Fibroblast of skin of abdomen (primary cell): ENCODE measurements at regions not wholly inside any gene's neighbourhood (a gene's known extent, or its start where the extent isn't known, plus 50 kb on each side); places are given as distances from the start of the nearest gene placed in this dataset.

Source experiments
- DNase-seq: peaks from one replicate; pipeline ENCODE4 v3.0.0-alpha.2; 2013

DNA sequence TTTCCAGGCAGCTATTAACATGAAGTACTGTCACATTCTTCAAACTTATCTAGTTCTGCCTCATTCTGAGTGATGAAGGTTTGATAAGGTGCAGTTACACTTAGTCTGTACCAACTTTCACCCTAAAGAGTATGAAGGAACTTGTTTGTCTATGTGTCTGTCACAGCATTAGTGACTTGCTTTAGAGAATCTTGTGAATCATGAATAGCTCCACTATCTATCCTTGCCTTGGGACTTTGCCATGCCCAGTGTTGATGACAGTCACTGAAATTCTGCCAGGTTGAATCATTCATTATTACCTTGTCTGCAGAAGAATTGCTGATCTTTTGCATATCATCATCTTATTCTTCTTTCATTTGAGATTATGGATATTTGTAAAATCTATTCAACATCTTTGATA lies 50.9 kb upstream of the A1CF start:
- no peak for DNase-seq

DNA sequence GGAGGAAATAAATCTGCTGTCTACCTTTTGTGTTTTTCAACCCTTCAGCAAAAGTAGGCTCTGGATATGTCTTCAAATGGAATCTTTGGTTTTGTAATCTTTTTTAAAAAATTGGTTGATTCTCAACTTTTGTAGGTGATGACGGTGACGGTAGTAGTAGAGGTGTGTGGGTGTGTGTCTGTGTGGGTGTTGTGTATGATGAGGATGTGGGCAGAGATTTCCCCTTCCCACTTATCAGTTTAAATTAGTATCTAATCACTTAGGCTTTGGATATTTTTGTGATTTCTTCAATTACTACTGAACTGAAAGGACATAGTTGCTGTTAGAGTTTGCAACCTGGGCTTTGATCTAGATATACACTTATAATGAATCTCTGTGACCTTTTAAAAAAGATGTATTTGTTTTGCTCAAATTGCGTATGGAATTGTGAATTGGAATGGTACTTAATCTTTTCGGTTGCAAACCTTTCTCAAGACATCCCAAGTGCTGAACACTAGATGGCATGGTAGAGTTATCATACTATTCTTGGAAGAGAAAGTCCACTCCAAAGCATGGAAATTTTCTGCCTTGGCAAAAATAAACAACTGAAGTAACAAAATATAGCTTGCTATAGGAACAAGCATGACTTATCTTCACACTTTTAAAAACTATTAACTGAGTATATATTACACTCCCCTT lies 51.9 kb upstream of the A1CF start:
- peak; percentile 37 for DNase-seq

DNA sequence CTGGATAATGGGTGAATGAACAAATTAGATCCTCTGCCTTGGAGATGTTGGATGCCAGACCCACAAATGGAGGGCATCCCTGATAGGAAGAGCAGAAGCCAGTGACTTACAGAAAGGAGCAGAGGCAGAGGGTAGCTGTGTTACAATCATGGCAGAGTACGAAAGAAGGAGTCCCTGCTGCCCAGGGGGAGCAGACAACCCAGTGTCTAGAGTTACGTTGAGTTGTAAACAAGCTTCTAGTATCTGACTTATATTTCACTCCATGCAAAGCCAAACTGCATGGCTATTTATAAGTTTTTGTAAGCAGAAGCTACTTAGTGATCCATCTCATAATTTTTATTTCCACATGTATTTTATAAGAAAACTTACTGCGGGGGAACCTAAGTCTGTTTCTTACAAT lies 56.2 kb upstream of the A1CF start:
- no peak for DNase-seq

- DNase-seq: peak; percentile 59
Measured at GRCh38 chr10:50946991-50947781, 61.8 kb upstream of the A1CF start.

DNA sequence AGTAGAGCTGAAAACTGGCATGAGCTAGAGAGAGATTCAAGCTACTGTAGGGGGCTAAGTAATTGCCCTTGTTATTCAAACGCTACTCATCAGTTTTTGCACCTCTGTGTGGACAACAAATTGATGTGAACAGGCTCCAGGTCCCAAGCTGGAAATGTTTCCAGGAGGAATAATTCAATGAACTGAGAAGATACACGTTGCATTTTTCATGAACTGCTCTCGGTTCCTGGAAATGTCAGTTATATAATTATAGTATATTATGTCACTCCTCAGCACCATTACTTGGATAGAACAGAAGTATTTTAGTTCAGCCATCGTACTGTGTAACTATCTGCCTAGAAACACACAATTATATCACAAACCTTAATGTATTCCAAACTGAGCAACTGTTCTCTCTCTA lies 65.9 kb upstream of the A1CF start:
- no peak for DNase-seq

DNA sequence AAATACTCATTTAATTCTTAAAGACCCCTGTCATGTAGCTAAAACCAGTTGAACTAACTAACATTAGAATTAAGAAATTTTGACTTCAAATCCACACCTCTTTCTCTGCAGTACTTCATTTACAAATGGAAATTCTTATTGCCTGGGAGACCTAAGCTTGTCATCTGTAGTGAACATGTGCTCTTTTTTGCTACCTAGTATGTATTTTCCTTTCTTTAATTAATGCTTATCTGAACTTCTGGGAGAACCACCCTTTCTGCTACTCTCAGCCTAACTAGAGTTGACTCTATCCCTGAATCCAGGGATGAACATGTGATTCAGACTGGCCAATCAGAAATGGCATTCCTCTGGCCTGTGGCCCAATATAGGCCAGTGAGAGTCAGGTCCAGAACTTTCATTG lies 75.9 kb upstream of the A1CF start:
- no peak for DNase-seq

- DNase-seq: no peak
Measured at GRCh38 chr10:50963063-50963462, 77.6 kb upstream of the A1CF start.

DNA sequence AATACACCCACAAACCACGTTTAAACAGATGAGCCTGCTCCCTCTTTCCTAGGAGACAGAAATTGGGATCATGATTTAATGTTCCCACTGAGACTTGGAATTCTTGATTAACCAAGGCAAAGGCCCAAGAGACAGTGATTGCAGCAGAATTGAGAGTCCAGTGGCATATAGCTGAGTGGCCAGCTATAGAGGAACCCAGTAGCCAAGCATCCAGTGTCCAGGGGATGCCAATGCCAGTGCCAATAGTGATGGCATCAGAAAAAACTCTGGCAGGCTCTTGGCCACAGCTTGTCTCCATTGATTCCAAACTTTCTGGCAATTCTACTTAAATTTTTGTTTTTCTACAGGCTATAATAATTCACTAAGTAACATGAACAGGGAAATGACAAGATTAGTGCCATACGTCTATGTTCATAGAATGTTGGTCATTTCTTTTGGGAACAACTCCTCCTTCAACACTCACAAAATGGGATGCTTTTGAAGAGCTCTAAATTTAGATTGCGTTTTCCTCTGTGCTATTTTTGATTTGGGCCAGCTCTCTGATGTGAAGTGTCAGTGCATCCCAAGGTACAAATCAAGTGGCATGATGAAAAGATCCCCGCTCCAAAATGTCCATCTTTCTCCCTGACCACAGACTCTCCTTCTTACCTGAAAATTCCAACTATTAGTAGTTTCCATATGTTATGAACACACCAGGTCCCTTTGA lies 83.1 kb upstream of the A1CF start:
- DNase-seq: no peak

DNA sequence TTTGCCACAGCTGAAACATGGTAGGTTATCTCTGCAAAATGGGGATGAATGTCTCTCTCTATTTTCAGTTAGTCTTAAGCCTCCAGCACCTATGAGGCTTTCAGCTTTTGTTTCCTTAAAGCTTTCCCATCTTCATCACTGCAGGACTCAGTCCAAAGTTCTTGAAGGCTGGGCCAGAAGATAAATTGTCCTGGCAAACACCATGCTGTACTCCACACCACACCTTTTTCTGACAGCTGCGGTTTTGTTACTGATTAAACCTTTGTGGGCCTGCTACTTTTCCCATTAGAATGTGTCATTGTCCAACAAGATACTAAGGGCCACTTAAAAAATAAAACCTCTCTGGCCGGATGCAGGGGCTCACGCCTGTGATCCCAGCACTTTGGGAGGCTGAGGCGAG lies 87.2 kb upstream of the A1CF start:
- DNase-seq: no peak

DNA sequence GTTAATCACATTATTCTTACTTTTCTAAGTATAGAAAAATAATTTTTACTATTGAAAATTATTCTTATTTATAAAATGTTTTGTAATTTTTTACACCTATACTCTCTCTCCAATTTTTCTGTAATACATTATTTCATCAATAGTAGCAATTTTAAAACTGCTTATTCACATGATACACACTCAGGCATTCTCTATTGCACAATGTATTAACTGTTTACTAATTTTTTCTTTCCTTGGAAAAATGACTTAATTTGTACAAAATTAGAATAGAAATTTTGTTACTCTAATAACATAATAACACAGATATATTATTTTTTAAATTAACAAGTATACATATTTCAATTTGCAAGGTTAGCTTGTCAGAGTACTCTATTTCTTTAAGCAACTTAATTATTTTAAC lies 92.9 kb upstream of the PRKG1 start:
- no peak for DNase-seq

- no peak for DNase-seq
Measured at GRCh38 chr10:50981904-50982303, 92.4 kb upstream of the PRKG1 start.

DNA sequence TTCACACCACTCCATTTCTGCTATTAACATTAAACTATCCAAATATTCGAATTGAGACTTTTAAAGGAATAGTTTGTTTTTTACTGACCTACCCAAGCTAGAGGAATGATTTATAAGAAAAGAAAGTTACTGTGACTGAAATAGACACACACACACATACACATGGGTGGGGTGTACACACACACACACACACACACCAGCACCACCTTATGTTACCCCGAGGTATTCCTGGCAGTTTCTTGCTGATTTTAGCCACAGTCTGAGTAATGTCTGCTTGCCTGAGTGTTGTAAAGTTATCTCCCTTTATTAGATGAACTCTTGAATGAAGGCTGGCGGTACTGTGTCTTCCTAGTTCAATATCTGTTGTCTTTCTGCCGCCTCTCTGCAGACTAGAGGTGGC lies 91.3 kb upstream of the PRKG1 start:
- no peak for DNase-seq

- no peak for DNase-seq
Measured at GRCh38 chr10:50987934-50988333, 86.4 kb upstream of the PRKG1 start.

GRCh38 chr10:50988792-50989191 lies 85.5 kb upstream of the PRKG1 start:
- peak; percentile 43 for DNase-seq

DNA sequence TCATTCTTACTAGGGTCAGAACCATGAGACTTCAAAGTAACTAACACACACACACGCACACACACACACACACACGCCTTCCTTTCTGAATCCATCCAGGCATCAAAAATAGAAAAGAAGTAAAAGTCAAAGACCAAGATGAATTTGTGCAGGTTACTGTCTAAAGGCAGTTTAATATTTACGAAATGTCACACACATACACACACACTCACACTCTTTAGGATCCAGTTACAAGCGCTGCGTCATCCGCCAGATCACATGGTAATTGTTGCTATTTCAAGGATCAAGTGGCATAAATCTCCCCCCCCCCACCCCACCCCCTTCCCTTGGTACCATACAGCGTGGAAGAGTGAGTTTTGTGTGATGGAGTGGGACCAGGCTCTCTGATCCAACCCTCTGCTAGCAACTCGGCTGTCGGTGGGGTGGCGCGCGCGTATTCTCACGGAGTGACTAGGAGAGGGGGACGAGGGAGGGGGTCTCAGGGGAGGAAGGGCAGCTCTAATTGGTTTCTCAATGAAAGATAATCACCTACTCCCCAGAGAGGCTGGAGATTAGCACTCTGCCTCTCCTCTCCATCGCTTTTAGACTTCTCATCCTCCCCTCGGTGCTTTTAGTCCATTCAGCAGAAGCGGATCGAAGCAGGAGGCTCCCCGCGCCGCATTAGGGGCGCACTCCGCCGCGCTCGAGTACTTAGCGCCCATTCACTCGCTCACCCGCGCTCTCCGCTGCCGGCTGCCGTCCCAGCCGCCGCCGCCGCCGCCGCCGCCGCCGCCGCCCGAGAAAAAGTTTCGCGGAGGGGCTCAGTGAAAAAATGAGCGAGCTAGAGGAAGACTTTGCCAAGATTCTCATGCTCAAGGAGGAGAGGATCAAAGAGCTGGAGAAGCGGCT lies 83.5 kb upstream of the PRKG1 start:
- DNase-seq: peak; percentile 87

DNA sequence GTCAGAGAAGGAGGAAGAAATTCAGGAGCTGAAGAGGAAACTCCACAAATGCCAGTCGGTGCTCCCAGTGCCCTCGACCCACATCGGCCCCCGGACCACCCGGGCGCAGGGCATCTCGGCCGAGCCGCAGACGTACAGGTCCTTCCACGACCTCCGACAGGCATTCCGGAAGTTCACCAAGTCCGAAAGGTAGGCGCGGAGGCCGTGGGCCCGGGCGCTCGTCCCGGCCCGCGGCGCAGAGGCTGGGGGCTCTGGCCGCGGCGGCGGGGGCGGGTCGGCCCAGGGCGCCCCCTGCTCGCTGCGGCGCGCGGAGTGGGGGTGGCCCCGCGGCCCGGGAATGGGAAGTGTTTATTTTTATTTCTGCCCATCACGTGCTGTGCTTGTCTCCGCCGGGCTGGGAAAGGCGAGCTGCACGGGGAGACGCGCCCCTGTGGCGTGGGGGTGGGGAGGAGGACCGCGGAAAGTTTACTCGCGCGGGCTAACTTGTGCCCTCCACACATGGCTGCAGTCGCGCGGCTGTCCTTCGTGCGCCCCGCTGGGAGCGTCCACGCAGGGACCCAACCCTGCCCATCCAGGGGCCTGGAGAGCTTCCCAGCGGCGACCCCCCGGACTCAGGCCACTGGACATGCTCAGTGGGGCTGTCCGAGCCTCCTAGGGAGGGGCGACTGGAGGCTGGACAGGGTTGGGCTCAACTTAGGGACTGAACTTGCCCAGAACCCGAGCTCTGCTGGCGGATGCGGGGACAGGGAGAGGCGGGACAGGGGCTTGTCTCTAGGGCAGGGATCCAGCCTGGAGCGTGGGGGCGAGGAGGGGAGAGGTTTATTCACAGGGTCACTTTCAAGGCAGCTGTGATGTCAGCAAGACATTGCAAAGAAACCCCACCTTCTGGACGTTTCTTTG lies 82.6 kb upstream of the PRKG1 start:
- peak; percentile 47 for DNase-seq

GRCh38 chr10:50992356-50992901 lies 81.9 kb upstream of the PRKG1 start:
- peak; percentile 26 for DNase-seq

DNA sequence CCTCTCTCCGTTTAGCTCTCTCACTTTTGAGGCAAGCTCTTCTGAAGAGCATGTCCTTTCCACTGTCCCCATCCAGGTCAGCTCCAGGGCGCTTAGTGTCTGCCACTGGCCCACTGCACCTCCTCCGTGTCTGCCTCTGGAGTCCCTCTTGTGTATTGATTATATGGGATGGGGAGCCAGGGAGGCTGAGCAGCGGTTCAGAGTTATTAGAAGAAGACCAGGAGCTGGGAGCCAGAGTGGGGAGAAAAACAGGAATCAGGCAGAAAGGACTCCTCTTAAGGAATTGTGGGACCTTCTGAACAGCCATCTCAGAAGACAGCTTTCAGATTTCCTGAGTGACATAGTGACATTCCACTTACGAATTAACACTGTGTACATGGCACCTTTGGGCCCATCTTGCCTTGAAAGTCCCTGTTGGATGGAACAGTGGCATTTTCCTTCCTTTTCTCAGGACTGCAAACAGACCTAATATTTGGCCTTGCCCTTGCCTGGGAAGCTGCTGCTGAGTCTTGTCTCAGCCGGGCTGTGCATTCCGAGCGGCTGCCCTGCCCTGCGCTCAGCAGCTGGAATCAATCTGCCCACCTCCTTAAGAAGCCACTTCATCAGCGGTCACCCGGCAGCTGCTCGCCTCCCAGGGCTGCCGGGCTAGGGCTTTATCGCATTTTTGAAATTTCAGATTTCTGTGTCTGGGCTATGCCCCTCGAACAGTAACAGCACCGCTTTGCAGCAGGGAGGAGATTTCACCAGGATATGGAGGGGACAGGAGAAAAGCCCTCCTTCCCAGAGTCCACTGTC lies 81.1 kb upstream of the PRKG1 start:
- DNase-seq: peak; percentile 91

- peak; percentile 90 for DNase-seq
Measured at GRCh38 chr10:50993771-50994251, 80.5 kb upstream of the PRKG1 start.

GRCh38 chr10:50997461-50997860 lies 76.8 kb upstream of the PRKG1 start:
- no peak for DNase-seq
